RKO (cell line): ENCODE measurements at regions not wholly inside any gene's neighbourhood (a gene's known extent, or its start where the extent isn't known, plus 50 kb on each side); places are given as distances from the start of the nearest gene placed in this dataset.

Source experiments
- DNase-seq: peaks from one replicate; pipeline ENCODE4 v3.0.0-alpha.2; 2016; ENCODE audit warnings: low spot score

DNA sequence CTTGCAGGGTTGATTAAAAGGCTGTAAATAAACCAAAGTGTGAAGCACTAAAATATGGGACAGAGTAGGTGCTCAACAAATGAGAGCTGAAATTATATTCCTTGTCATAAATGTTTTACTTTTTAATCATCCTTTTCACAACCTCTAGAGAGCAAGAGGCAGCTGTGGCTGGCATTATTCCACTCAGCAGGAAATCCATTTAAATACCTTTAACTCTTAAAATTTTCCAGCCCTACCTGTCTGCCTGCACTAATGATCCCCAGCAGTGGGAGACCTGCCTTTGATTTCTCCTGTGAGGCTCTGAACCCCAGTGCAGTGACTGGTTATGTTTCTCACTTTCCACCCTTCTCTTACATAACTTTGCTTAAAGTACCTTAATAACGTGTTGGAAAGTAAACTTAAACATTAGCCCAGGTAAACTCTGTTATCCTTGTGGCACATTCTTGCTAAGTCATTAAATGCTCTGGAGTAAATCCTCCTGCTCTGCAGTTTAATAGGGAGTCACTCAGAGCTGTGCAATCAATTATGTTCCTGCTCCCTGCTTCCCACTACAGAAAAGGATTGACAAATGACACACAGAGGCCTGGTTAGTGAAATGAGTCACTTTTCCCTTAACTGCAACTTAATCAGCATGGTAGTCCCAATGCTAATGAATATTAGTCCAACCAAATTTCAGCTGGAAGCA is 755.7 kb upstream of the USP15 start:
- DNase-seq: no peak

- DNase-seq: no peak
These were observed 746.7 kb upstream of the USP15 start for GRCh38 chr12:61513499-61513898.

- DNase-seq: no peak
These were observed 746.2 kb upstream of the USP15 start for GRCh38 chr12:61514016-61514415.

DNA sequence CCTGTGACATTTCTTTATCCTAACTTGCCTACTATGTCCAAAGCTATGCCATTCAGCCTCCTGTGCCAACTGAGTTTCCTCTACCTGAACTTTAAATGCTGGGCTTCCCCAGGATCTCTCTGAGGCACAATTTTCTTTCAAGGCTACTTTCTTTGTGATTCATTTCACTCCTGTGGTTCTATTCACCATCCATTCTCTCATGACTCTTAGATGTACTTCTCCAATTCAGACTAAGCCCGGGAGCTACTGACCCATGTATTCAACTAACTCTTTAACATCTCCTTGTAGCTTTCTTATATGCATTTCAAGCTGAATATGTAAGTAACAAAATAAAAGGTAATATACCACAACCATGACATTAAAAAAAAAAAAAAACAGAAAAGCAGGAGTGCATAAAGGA is 738.9 kb upstream of the USP15 start:
- no peak for DNase-seq

DNA sequence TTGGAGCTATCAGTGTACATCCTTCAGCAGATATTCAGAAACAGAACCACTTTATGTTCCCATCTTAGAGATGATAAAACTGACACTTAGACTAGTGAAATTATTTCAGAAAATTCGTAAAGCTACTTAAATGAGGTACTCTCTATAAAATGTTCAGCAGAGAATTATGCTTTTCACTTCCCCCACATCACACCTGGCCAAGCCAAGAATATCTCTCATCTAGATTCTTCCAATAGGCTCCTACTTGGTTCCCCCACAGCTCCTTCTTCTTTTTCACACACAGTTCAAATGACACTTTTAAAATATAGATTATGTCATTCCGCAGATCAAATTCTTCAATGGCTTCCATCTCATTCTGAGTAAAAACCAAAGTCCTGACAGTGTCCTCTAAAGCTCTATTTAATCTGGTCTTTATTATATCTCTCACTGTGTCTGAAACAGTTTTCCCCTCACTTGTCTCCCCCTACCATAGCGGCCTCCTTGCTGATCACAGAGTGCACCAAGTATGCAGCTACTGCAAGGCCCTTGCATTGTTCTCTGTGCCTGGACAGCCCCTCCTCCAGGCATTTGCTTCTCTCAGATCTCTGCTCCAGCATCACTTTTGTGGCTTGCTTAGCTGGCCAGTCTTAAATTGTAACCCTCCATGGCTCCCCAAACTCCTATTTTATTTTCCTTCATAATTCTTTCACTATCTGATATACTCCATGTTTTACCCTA is 736.8 kb upstream of the USP15 start:
- DNase-seq: no peak

- DNase-seq: no peak
These were observed 735.4 kb upstream of the USP15 start for GRCh38 chr12:61524851-61525250.

DNA sequence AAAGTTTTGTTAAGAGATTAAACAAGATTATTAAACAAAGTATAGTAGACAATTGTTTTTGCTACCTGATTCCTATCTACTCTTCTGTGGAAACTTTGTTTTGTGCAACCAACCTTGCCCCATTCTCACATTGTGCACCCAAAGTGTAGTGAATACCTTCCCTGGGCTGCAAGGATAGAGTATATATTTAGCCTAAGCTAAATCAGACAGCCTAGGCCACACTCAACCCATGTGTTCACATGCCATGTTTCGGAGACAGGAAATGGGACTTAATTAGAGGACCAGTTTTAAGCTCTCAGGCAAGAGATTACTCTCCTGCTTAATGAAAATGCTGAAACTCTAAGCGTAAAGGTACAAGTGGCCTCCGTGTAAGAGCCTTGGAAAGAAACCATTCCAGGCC is 734.9 kb upstream of the USP15 start:
- DNase-seq: no peak

DNA sequence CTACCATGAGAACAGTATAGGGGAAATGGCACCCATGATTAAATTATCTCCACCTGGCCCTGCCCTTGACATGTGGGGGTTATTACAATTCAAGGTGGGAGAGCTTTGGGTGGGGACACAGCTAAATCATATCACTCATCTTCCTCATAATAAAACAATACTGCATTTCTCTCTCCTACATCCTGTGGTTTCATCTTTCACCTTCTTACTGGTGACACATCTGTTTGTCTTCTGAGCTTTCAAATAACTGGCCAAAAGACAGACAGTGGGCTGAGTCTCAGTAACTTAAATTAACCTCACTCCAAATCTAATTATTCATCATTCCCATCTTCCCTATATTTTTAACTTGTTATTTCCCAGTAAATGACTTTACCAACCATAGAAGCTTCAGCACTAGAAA is 729.7 kb upstream of the USP15 start:
- no peak for DNase-seq

DNA sequence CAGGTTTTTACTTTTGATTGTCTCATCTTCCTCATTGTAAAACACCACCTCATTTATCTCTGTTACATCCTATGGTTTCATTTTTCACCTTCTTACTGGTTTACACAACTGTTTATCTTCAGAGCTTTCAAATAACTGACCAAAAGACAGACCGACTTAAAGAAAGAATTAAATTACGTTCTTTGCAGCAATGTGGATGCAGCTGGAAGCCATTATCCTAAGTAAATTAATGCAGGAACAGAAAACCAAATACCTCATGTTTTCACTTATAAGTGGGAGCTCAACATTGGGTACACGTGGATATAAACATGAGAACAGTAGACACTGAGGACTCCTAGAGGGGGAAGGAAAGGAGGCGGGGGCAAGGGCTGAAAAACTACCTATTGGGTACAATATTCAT is 729.0 kb upstream of the USP15 start:
- DNase-seq: no peak

- no peak for DNase-seq
These were observed 724.1 kb upstream of the USP15 start for GRCh38 chr12:61536117-61536516.

GRCh38 chr12:61536525-61536924 is 723.7 kb upstream of the USP15 start:
- no peak for DNase-seq

DNA sequence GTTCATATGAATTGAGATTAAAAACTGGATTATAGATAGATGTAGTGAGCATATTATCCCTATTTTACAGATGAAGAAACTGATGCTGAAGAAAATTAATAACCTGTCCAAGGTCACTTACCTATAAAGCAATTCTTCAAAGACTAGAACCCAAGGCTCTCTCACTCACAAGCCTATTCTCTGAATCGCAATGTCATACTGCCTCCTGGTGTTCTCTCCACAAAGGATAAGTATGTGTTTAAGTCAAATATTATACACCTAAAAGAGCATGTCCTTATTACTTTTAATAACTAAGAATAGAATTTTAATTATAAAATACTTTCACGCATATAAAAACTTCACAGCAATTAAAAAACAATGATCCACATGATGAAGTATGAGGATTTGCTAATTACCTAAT is 721.3 kb upstream of the USP15 start:
- no peak for DNase-seq

- no peak for DNase-seq
These were observed 717.7 kb upstream of the USP15 start for GRCh38 chr12:61542551-61542950.

- DNase-seq: peak; percentile 28
These were observed 713.9 kb upstream of the USP15 start for GRCh38 chr12:61546296-61546695.

DNA sequence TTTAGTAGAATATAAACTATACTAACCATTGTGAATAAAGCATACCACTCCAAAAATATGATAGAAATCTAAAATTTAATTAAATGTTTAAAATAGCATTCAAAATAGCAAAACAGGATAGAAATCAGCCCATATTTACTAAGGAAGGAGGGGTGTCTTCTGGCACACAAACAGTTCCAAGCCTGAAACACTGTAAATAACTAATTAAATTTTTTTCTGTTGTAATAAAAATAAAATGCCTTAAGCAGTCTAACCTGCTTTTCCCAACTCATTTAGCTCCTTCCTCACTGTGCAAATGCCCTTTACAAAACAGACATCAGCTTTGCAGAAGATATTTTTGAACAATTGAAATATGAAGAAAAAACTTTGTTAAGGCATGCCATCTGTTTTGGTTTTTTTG is 707.1 kb upstream of the USP15 start:
- DNase-seq: no peak

DNA sequence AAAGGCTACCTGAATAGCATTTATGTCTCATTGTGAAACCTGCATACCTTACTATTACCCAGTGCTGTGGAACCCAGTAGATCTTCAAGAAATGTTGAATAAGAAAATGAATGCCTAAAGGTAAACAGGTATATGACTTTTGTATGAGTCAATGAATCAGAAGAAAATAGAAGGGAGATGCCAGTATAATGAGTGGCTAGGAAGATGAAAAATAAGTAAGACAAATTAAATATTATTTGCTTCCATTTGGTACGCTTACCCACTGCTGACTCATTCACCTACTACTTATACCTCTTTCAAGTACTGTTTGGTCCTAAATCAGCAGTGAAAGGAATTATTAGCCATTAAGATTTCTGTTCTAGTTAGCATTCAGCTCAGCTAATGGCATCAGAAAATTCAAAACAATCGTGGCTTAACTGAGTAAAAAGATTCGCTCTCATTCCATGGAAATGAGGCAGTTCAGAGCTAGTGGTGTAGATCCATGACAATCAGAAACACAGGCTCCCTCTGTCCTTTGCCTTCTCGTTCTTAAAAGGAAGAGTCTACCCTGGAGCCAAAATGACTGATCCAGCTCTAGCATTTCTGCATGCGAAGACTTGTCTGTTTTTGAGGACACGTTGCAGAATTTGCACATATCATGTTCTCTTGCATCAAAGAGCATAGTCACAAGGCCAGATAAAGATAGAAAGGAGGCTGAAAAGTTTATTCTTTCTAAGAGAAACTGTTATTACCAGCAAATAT is 705.8 kb upstream of the USP15 start:
- DNase-seq: no peak

DNA sequence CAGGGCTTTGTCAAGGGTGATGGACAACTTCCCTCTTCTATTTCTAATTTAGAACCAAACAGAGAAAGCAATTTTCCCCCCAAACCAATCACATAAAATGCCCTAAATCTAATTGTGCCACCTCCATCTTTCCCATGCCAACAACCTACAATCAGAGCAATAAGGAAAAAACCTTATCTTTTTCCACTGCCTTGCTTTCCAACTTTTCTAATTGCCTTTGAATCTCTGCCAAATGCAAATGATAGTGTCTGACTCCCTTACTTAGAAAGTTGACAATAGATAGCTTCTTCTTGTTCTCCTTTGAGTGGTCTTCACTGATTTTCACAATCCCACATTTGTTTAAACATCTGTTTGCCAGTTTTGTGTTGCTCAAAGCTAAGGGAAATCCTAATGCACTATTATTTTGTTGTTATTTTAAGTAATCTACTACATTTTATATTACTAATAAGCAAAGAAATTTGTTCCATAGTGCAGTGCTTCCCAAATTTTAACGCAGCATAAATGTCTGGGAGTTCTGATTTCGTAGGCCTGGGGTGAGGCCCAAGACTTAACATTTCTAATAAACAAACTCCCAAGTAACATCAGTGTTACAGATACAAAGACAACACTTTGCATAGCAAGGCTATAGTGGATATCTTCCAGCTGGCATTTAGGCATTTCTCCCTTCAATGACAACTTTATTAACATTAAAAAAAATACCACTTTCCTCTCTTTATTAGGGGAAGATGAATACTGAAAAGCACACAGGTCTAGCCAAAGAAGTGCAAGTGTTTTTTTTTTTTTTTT is 696.3 kb upstream of the USP15 start:
- no peak for DNase-seq

DNA sequence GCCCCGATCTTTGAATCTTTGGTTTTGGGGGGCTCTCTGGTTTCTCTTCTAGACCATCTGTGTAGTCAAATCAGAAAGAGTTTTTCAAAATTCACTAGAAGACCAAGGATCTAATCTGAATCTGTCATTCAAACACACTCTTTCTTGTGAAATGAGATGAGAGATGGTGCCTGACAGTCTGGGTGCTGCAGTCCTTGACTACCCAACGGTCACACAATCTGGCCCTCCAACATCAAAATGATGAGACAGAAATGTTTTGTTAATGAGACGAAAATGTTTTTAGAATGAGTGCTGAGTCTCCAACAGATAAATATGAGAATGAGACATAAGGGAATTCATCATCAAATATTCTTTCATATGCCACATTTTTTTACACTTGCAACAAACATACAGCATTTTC is 695.7 kb upstream of the USP15 start:
- no peak for DNase-seq

GRCh38 chr12:61566183-61566582 is 694.0 kb upstream of the USP15 start:
- DNase-seq: no peak

- no peak for DNase-seq
These were observed 685.9 kb upstream of the USP15 start for GRCh38 chr12:61574339-61574738.

- DNase-seq: no peak
These were observed 675.3 kb upstream of the USP15 start for GRCh38 chr12:61584943-61585342.

DNA sequence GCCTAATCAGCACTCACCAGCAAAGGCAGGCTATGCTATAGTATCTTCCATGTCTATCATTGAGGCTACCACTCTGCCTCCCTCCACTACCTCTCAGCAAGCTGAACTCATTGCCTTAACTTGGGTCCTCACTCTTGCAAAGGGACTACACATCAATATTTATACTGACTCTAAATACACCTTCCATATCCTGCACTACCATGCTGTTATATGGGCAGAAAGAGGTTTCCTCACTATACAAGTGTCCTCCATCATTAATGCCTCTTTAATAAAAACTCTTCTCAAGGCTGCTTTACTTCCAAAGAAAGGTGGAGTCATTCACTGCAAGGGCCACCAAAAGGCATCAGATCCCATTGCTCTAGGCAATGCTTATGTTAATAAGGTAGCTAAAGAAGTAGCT is 669.3 kb upstream of the USP15 start:
- DNase-seq: peak; percentile 5

DNA sequence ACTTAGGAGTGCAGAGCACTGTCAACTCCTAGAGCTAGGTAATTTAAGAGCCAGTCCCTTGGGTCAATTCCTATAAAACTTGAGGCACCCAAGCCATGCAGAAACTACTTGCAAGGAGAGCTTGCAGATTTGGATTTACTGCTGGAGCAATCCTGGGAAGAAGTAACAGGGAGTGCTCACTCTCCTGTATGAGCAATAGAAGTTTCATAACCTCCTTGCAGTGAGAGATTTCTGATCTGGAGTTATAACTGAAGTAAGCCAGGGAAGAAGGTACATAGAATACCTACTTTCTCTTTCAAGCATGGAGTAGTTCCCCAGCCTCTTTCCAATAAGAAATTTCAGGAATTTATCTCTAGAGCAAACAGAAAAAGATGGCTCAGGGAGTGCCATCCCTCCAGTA is 650.1 kb upstream of the USP15 start:
- DNase-seq: no peak
